PC-9 (cell line): ENCODE measurements at regions not wholly inside any gene's neighbourhood (a gene's known extent, or its start where the extent isn't known, plus 50 kb on each side); places are given as distances from the start of the nearest gene placed in this dataset.
A peak's percentile ranks its signal among the peaks of the same experiment; 100 is the strongest.

Experiments used
- BruUV-seq: library from RNA; stranded (reverse); fragments of 400-500 nt; replicated peaks from 2 replicates; lab custom pipeline; 2021; lab: Mats Ljungman, UMichigan
- CTCF ChIA-PET: fragments of 300-600 bp; sonication (Branson Sonifier 250); formaldehyde crosslinking; loops from one replicate; lab custom pipeline; 2022; ENCODE audit warnings: antibody characterized with exemption; lab: Charles Lee
- POLR2A ChIA-PET: fragments of 300-600 bp; sonication (Branson Sonifier 250); formaldehyde crosslinking; loops from one replicate; lab custom pipeline; 2022; ENCODE audit warnings: antibody characterized with exemption; ENCODE audit not compliant: unreplicated experiment; lab: Charles Lee
- DNase-seq, 2 experiments: peaks; one replicate each; pipeline versions ENCODE4 v3.0.0 to v3.0.0-alpha.2; 2015 to 2022; ENCODE audit warnings: mixed read lengths in 1 of 2
- H2AFZ ChIP-seq: fragments of 200-600 bp; sonication (generic); 2 replicates; pipeline ENCODE4 v1.8.1; 2017; ENCODE audit warnings: antibody characterized with exemption
- H3F3A ChIP-seq: fragments of 200-600 bp; sonication (generic); 2 replicates; pipeline ENCODE4 v1.8.1; 2017; ENCODE audit warnings: antibody characterized with exemption, mild to moderate bottlenecking, low read depth; ENCODE audit not compliant: insufficient read depth
- H3K27ac ChIP-seq: fragments of 200-600 bp; sonication (generic); 2 replicates; pipeline ENCODE4 v1.6.1; 2016; ENCODE audit warnings: mixed run types
- H3K27me3 ChIP-seq: fragments of 200-600 bp; sonication (generic); 2 replicates; pipeline ENCODE4 v1.6.1; 2016; ENCODE audit warnings: low read depth, mixed run types; ENCODE audit not compliant: insufficient read depth
- H3K36me3 ChIP-seq: fragments of 200-600 bp; sonication (generic); 2 replicates; pipeline ENCODE4 v1.6.1; 2016; ENCODE audit warnings: low read depth, mixed run types
- H3K4me1 ChIP-seq: fragments of 200-600 bp; sonication (generic); replicated peaks from 2 replicates; pipeline ENCODE4 v1.6.1; 2016; ENCODE audit warnings: mixed run types; ENCODE audit not compliant: insufficient read depth
- H3K4me2 ChIP-seq: fragments of 200-600 bp; sonication (generic); 2 replicates; pipeline ENCODE4 v1.6.1; 2017; ENCODE audit warnings: mixed run types
- H3K4me3 ChIP-seq: fragments of 200-600 bp; sonication (generic); 2 replicates; pipeline ENCODE4 v1.6.1; 2016; ENCODE audit warnings: mixed run types
- H3K79me2 ChIP-seq: fragments of 200-600 bp; sonication (generic); 2 replicates; pipeline ENCODE4 v1.6.1; 2017; ENCODE audit warnings: low read depth, mixed run types
- H3K9me2 ChIP-seq: fragments of 200-600 bp; sonication (generic); 2 replicates; pipeline ENCODE4 v1.8.1; 2017; ENCODE audit warnings: mild to moderate bottlenecking; ENCODE audit not compliant: insufficient read depth
- H3K9me3 ChIP-seq: fragments of 200-600 bp; sonication (generic); 2 replicates; pipeline ENCODE4 v1.8.1; 2016; ENCODE audit warnings: low read depth; ENCODE audit not compliant: insufficient read depth
- H4K20me1 ChIP-seq: fragments of 200-600 bp; sonication (generic); 2 replicates; pipeline ENCODE4 v1.8.1; 2017; ENCODE audit not compliant: insufficient read depth
- CTCF ChIP-seq: fragments of 200-600 bp; sonication (generic); conservative IDR thresholded peaks from 2 replicates; pipeline ENCODE4 v1.6.1; 2017; ENCODE audit warnings: mixed run types, antibody characterized with exemption, mild to moderate bottlenecking, moderate library complexity
- EZH2 ChIP-seq: fragments of 200-600 bp; sonication (generic); IDR thresholded peaks from 2 replicates; pipeline ENCODE4 v1.8.0; 2017; ENCODE audit warnings: antibody characterized with exemption, low read depth
- intact Hi-C: fragments of 100-400 bp; cut with micrococcal nuclease; formaldehyde crosslinking; loops from one replicate; pipeline ENCODE4 v1.10.0; 2022; ENCODE audit not compliant: unreplicated experiment

- Histone ChIP-seq H3K36me3 (no peaks in the 10 kb centered on the region), H3K4me1 (no peaks in the 10 kb centered on the region), H3K4me3 (no peak overlapping the region), H3K9me3 (peaks cover 25% of the 10 kb centered on the region), H3K79me2 (no peaks in the 10 kb centered on the region), H2AFZ (no peak overlapping the region), H4K20me1 (no peaks in the 10 kb centered on the region), H3K27ac (no peak overlapping the region), H3K9me2 (0 out of 2 replicates have a peak, but pooled peaks cover 13% of the 10 kb centered on the region), H3F3A (no peaks in the 10 kb centered on the region), H3K27me3 (no peaks in the 10 kb centered on the region), H3K4me2 (no peak overlapping the region)
- CTCF ChIA-PET = no interaction called here
- POLR2A ChIA-PET = no interaction called here
- intact Hi-C loops = no loop called here
- no peak for DNase-seq
- TF ChIP-seq CTCF (no peak), EZH2 (no peak)
- no TSS peak for BruUV-seq
These were observed 381.2 kb upstream of the CBLB start for GRCh38 chr3:106249981-106250380.

- Histone ChIP-seq H3K4me1 (no peaks in the 10 kb centered on the region), H3K36me3 (no peaks in the 10 kb centered on the region), H3K27me3 (no peaks in the 10 kb centered on the region), H3K4me3 (no peak overlapping the region), H3K4me2 (no peak overlapping the region), H3F3A (no peaks in the 10 kb centered on the region), H3K79me2 (no peaks in the 10 kb centered on the region), H2AFZ (no peak overlapping the region), H3K9me2 (0 out of 2 replicates have a peak, but pooled peaks cover 13% of the 10 kb centered on the region), H3K9me3 (peaks cover 25% of the 10 kb centered on the region), H4K20me1 (no peaks in the 10 kb centered on the region), H3K27ac (no peak overlapping the region)
- ChIA-PET CTCF (no interaction called here), POLR2A (interaction anchor here (0.7 kb wide), 1 partner anchor 361 kb away, joined by 3 read pairs; no protein-coding TSS in a partner anchor)
- intact Hi-C loops = no loop called here
- BruUV-seq = no TSS peak
- no peak for TF ChIP-seq EZH2
- TF ChIP-seq CTCF = no peak
- DNase-seq = peak in 1 of 2 experiments; percentile 49
These were observed 382.5 kb upstream of the CBLB start for GRCh38 chr3:106251160-106251892.

GRCh38 chr3:106255870-106256248 lies 387.0 kb upstream of the CBLB start:
- no peak for DNase-seq
- no peaks in the 10 kb centered on the region for H3K4me1 ChIP-seq
- H3K36me3 ChIP-seq = no peaks in the 10 kb centered on the region
- H4K20me1 ChIP-seq = no peaks in the 10 kb centered on the region
- POLR2A ChIA-PET = no interaction called here
- H3K27ac ChIP-seq = no peak overlapping the region
- BruUV-seq = no TSS peak
- no peaks in the 10 kb centered on the region for H3K79me2 ChIP-seq
- 0 out of 2 replicates have a peak, but pooled peaks cover 4% of the 10 kb centered on the region for H3K9me2 ChIP-seq
- H3K4me2 ChIP-seq = no peak overlapping the region
- CTCF ChIA-PET = no interaction called here
- no peak for TF ChIP-seq CTCF
- no peak for TF ChIP-seq EZH2
- peaks cover 17% of the 10 kb centered on the region for H3K9me3 ChIP-seq
- H3K4me3 ChIP-seq = no peak overlapping the region
- no peaks in the 10 kb centered on the region for H3F3A ChIP-seq
- intact Hi-C loops = no loop called here
- H2AFZ ChIP-seq = no peak overlapping the region
- no peaks in the 10 kb centered on the region for H3K27me3 ChIP-seq
